GM19397 (cell line): ENCODE measurements at regions not wholly inside any gene's neighbourhood (a gene's known extent, or its start where the extent isn't known, plus 50 kb on each side); places are given as distances from the start of the nearest gene placed in this dataset.
"Not testable (repeated sequence)": the region's sequence is repeated elsewhere in the genome, so short reads cannot be mapped to it uniquely, and the experiment has no call there.

Source experiments
- ATAC-seq: cut with Tn5 transposase; IDR thresholded peaks from one replicate; pipeline ENCODE4 v1.9.1; 2021; ENCODE audit warnings: mild to moderate bottlenecking, moderate library complexity; ENCODE audit not compliant: unreplicated experiment

GRCh38 chr4:59689149-59689548 is 1511.0 kb upstream of the ADGRL3 start:
- no peak for ATAC-seq

GRCh38 chr4:59695355-59696053 is 1504.6 kb upstream of the ADGRL3 start:
- no peak for ATAC-seq

- ATAC-seq = no peak
Measured at GRCh38 chr4:59698041-59698440, 1502.1 kb upstream of the ADGRL3 start.

- ATAC-seq = no peak
Measured at GRCh38 chr4:59700651-59701050, 1499.5 kb upstream of the ADGRL3 start.

- no peak for ATAC-seq
Measured at GRCh38 chr4:59704616-59705015, 1495.5 kb upstream of the ADGRL3 start.

- no peak for ATAC-seq
Measured at GRCh38 chr4:59712470-59712869, 1487.7 kb upstream of the ADGRL3 start.

GRCh38 chr4:59724286-59724685 is 1475.8 kb upstream of the ADGRL3 start:
- ATAC-seq = not testable (repeated sequence)

GRCh38 chr4:59727745-59728144 is 1472.4 kb upstream of the ADGRL3 start:
- ATAC-seq = no peak

GRCh38 chr4:59728496-59728895 is 1471.6 kb upstream of the ADGRL3 start:
- no peak for ATAC-seq

GRCh38 chr4:59729321-59729720 is 1470.8 kb upstream of the ADGRL3 start:
- no peak for ATAC-seq

GRCh38 chr4:59748433-59748832 is 1451.7 kb upstream of the ADGRL3 start:
- no peak for ATAC-seq

GRCh38 chr4:59759082-59759825 is 1440.9 kb upstream of the ADGRL3 start:
- ATAC-seq = no peak

- no peak for ATAC-seq
Measured at GRCh38 chr4:59762344-59762743, 1437.8 kb upstream of the ADGRL3 start.

GRCh38 chr4:59770601-59771264 is 1429.4 kb upstream of the ADGRL3 start:
- ATAC-seq = no peak

- no peak for ATAC-seq
Measured at GRCh38 chr4:59772641-59773139, 1427.4 kb upstream of the ADGRL3 start.

GRCh38 chr4:59780271-59780670 is 1419.9 kb upstream of the ADGRL3 start:
- ATAC-seq = not testable (repeated sequence)

- ATAC-seq = no peak
Measured at GRCh38 chr4:59805176-59805575, 1395.0 kb upstream of the ADGRL3 start.

- no peak for ATAC-seq
Measured at GRCh38 chr4:59814402-59815010, 1385.6 kb upstream of the ADGRL3 start.

GRCh38 chr4:59818656-59819055 is 1381.5 kb upstream of the ADGRL3 start:
- ATAC-seq = peak; percentile 84

- no peak for ATAC-seq
Measured at GRCh38 chr4:59823311-59823710, 1376.8 kb upstream of the ADGRL3 start.

GRCh38 chr4:59825104-59825503 is 1375.0 kb upstream of the ADGRL3 start:
- no peak for ATAC-seq
